ENCODE measurements at regions not wholly inside any gene's neighbourhood (a gene's known extent, or its start where the extent isn't known, plus 50 kb on each side); places are given as distances from the start of the nearest gene placed in this dataset.

DNA sequence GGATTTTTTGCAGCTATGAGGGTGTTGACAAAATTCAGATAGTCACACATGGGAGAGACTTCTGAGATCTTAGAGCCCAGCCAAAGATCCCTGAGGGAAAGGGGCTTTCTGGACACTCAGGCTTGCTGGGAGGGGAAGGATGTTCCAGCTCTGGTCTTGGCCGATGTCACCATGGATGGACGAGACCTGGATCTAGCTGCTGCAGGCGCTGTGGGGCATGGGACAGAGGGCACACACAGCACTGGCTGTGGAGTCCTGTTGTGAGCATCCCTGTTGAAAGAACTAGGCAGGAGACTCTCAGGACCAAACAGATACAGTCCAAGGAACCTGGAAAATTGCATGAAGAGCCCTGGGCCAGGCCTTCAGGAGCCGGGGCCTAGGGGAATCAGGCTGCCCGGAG is 80.1 kb upstream of the SDK2 start:
- DNase-seq: no peak

DNA sequence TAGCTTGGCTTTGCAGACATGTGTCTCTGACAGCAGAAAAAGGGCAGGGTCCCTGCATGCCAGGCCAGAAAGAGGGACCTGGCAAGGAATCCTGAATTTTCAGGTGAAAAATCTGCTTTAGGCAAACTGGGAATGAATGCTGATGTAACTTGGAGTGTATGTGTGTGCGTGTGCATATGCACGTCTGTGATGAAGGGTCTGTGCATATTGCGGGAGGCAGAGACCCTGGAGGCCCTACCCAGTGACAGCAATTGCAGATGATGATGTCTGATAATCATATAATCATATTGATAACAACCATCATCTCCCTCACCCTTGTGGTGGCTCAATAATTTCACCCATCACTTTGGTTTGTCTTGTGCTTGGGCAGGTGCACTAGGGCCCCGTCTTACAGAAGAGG is 80.7 kb upstream of the SDK2 start:
- no peak for DNase-seq

DNA sequence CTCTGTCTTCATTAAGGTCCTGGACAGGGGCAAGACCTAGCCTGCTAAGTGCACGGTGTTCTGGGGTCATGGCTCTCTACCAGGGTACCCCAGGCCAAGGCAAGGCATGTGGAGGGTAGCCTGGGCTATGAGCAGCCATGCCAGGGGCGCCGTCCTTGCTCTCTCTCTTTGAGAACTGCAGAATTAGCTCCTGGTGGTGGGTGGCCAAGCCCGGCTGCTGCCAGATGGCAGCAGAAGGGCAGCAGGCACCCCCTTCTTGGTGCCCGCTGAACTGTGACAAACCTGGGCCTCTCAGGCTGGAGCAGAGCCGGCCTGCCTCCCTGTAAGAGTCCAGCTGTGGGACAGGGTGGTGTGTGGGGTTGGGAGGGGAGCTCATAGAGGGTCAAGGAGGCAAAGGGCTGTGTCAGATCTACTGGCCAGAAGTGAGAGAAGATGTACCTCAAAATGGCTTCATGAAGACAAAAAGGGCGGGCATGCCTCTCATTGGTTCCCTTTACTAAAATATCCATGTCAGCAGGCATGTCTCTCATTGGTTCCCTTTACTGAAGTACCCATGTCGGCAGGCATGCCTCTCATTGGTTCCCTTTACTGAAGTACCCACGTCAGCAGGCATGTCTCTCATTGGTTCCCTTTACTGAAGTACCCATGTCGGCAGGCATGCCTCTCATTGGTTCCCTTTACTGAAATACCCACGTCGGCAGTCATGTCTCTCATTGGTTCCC is 81.7 kb upstream of the SDK2 start:
- no peak for DNase-seq

DNA sequence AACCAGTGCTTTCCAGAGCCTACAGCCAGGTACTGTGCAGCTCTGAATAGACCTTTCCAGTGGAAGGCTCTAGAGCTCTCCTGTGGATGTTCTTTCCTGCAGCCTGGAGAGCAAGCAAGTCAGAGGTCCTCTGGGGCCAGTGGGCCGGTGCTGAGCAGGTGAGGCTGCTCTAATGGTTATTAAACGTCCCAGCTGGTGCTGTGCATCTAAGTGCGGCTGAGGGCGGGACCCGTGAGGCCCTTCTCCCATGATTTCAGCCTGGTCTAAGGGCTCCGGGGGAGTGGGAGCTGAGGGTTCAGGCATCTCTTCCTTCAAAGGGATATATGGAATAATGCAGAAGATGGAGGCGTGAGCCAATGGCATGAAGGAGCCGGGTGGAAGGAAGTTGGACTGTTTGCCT is 83.7 kb upstream of the SDK2 start:
- no peak for DNase-seq

DNA sequence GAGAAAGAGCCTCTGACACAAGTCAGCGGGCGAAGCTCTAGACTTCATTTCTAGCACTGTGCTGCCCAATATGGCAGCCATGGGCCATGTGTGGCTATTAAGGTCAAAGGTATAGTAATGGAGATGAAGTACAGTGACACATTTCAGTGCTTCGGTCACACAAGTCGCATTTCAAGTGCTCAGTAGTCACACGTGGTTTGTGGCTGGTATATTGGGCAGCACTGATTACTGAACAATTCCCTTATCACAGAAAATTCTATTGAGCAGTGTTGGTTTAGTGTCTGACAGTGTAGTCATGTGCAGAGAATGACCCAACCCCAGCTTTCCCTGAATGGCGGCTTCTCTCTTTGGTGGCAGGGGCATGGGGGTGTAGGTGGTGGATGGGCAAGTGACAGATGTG is 84.9 kb upstream of the SDK2 start:
- DNase-seq: no peak

DNA sequence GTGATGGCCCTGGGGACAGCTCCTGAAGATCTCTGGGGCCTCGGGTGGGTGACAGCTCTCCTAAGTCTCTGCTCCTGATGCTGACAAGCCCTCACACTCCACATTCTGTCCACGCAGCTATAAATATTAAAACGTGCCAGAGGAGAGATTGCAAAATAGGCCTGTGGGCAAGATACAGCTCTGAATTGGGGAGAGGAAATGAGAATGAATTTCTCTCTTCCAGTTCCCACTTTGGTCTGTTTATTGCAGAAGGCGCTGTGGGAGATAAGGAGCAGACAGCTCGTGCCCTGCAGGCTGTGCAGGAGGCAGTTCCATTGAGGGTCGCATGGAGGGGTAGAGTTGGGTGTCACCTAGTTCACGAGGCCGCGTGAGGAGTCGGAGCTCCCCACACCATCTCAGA is 87.5 kb upstream of the SDK2 start:
- DNase-seq: no peak

- DNase-seq: no peak
These were observed 89.3 kb upstream of the SDK2 start for GRCh38 chr17:73733517-73733916.

- no peak for DNase-seq
These were observed 91.0 kb upstream of the SDK2 start for GRCh38 chr17:73735245-73735644.

- DNase-seq: no peak
These were observed 94.7 kb upstream of the SDK2 start for GRCh38 chr17:73738751-73739575.

DNA sequence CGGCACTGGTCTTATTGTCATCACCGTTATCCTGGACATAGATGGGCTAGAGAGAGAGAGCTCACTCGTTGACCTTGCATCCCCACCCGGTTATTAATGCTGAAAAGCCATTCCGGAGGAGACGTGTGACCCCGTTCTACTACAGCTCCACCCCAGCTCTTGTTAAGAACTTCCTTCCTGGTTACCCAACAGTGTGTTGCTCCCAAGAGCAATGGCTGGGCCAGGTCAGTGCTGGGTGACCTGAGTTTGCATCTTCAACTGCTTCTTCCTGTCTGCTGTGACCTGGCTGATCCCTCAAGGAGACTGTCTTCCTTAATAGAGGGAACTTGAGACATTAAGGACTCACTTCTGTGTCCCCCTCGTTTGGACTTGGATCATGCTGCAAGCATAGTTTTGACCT is 96.1 kb upstream of the SDK2 start:
- no peak for DNase-seq

DNA sequence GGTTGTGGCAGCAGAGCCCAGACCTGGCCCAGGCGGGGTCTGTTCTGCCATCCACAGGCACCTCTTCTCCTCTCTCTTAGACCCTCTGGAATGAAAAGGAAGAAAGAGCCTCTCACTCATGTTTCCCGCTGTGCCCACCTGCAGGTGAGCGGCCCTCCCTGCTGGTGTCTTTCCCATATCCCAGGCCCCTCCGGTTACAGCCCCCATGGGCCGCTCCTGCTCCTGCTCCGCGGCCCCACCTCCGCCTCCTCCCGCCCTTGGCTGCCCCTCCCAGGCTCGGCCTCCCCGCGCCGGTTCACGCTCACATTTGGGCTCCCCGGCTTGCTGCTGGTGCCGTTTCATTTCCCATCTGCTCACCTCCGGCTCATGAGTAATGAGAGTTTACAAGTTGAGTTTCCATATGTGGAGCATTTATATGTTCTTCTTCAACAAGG is 98.7 kb upstream of the SDK2 start:
- no peak for DNase-seq

- no peak for DNase-seq
These were observed 99.4 kb upstream of the SDK2 start for GRCh38 chr17:73743518-73744201.

GRCh38 chr17:73744411-73744810 is 100.2 kb upstream of the SDK2 start:
- DNase-seq: no peak

- no peak for DNase-seq
These were observed 102.2 kb upstream of the SDK2 start for GRCh38 chr17:73746314-73747073.

DNA sequence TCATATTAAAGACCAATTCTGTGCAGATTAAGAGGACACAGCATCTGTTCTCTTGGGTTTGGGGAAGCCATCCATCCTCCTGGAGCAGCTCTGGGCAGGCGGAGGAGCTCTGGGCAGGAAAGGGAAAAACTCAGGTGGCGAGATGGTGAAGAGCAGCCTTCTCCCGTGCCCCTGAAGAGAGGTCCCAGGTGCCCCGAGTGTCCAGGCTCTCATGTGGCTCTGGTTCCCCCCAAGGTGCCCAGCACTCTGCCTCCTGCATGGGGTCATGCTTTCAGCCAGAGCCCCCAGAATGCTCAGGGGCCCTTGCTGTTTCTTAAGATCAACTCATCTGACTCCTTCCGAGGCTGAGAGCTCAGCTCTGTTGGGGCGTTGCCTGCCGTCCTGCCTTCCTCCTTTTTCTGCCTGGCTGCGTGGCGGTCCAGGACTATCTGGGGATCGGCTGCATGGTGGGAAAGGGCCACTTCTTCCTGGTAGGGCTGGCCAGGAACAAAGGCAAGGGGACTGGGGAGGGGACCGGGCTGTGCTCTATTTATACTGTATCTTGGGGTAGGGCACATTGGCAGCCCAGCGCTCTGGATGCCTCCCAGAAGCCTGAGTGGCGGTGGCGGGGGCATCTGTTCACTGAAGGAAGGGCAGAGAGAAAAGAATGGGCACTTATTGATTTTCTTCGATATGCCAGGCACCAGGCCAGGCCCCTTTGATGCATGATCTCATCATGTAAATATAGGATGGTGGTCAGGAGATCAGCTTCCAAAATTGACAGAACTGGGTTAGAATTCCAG is 103.2 kb upstream of the SDK2 start:
- DNase-seq: no peak

DNA sequence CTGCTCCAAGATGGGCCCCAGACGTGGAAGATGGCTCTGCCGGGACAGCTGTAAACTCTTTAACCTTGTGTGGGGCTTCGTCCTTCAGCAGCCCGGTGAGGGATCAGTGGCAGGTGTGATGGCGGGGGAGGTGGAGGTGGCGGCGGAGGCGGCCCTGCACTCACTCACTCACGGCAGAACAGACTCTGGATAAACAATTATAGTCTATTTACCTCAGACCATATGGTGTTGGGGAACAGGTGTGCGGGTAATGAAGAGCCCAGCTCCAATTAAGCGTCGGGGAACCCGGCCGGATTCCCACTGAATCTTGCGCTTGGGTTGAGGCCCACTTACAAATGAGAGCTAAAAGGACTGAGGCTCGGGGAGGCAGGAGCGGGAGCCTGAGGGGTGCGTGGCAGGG is 104.3 kb upstream of the SDK2 start:
- no peak for DNase-seq

DNA sequence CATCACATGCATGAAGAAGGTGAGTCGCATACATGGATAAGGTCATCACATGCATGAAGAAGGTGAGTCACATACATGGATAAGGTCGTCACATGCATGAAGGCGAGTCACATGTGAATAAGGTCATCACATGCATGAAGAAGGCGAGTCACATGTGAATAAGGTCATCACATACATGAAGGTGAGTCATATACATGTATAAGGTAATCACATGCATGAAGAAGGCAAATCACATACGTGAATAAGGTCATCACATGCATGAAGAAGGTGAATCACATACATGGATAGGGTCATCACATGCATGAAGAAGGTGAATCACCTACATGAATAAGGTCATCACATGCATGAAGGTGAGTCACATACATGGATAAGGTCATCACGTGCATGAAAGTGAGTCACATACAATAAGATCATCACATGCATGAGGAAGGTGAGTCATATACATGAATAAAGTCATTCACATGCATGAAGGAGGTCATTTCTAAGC is 105.1 kb upstream of the SDK2 start:
- DNase-seq: no peak

- DNase-seq: no peak
These were observed 105.8 kb upstream of the SDK2 start for GRCh38 chr17:73749928-73750605.

DNA sequence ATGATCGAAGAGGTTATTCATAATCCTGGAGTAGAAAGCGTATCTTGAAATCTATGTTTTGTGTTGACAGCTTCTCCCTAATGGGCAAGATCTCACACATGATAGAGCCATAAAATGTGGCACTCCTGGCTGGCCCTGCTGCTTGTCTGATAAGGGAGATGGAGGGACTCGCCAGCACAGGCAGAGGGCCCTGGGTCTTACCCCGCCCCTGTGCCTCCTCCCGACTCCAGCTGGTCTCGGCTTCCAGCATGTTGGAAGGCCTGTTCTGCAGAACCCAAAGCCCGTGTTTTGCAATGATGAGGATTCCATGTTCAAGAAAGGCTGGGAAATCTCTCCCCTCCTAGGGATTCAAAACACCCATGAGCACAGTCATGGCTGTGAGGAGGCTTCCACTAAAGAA is 106.7 kb upstream of the SDK2 start:
- DNase-seq: no peak

DNA sequence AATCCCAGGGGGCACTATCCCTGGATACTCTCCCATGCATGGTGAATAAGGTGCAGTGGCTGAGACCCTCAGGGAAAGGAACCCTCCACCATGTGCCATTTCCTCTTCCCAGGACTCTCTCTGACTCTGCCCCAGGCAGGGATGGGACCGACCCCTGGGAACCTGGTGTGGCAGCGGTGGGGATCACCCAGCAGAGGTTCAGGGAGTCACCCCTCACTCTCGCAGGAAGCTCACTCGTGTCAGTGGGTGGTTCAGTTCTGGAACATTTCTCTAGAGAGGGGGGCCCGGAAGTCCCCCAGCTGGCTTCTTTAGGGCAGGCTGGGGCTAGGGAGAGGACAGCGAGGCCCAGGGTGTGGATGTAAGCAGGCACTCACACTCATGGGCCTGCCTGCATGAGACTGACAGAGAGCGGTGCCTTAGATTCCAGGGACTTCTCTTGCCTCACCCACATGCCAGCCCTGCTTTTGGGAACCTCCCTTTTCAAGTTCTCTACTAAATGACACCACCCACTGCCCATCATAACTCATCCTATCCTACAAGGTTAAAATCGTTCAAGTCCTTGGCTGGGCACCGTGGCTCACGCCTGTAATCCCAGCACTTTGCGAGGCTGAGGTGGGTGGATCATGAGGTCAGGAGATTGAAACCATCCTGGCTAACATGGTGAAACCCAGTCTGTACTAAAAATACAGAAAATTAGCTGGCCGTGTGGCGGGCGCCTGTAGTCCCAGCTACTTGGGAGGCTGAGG is 109.7 kb upstream of the SDK2 start:
- no peak for DNase-seq

All from hindlimb muscle (tissue), 1 donor.